ENCODE measurements at regions not wholly inside any gene's neighbourhood (a gene's known extent, or its start where the extent isn't known, plus 50 kb on each side); places are given as distances from the start of the nearest gene placed in this dataset.

GRCh38 chr2:125630377-125630776 lies 1025.6 kb upstream of the GYPC start:
- no peak for TF ChIP-seq ZFX (IDR thresholded peaks at IDR 0.05; ENCODE audit: borderline replicate concordance)
- no peak overlapping the region for H3K27ac ChIP-seq

- H3K27ac ChIP-seq: no peak overlapping the region
- TF ChIP-seq CTCF (IDR thresholded peaks at IDR 0.05): no peak
- TF ChIP-seq ZFX (IDR thresholded peaks at IDR 0.05; ENCODE audit: borderline replicate concordance): no peak
Measured at GRCh38 chr2:125634662-125635061, 1021.3 kb upstream of the GYPC start.

GRCh38 chr2:125638345-125638744 lies 1017.6 kb upstream of the GYPC start:
- H3K27ac ChIP-seq: no peak overlapping the region
- TF ChIP-seq ZFX (IDR thresholded peaks at IDR 0.05; ENCODE audit: borderline replicate concordance): no peak
- no peak for TF ChIP-seq CTCF (IDR thresholded peaks at IDR 0.05)

- no peak for TF ChIP-seq ZFX (IDR thresholded peaks at IDR 0.05; ENCODE audit: borderline replicate concordance)
- TF ChIP-seq CTCF (IDR thresholded peaks at IDR 0.05): no peak
- H3K27ac ChIP-seq: no peak overlapping the region
Measured at GRCh38 chr2:125642032-125642431, 1013.9 kb upstream of the GYPC start.

GRCh38 chr2:125643128-125643527 lies 1012.8 kb upstream of the GYPC start:
- H3K27ac ChIP-seq: no peak overlapping the region
- no peak for TF ChIP-seq CTCF (IDR thresholded peaks at IDR 0.05)
- TF ChIP-seq ZFX (IDR thresholded peaks at IDR 0.05; ENCODE audit: borderline replicate concordance): no peak

GRCh38 chr2:125643585-125643984 lies 1012.4 kb upstream of the GYPC start:
- no peak for TF ChIP-seq ZFX (IDR thresholded peaks at IDR 0.05; ENCODE audit: borderline replicate concordance)
- no peak for TF ChIP-seq CTCF (IDR thresholded peaks at IDR 0.05)
- H3K27ac ChIP-seq: no peak overlapping the region

GRCh38 chr2:125644257-125644656 lies 1011.7 kb upstream of the GYPC start:
- TF ChIP-seq ZFX (IDR thresholded peaks at IDR 0.05; ENCODE audit: borderline replicate concordance) (no peak), CTCF (IDR thresholded peaks at IDR 0.05) (no peak)

GRCh38 chr2:125652280-125652679 lies 1003.7 kb upstream of the GYPC start:
- no peak for TF ChIP-seq CTCF (IDR thresholded peaks at IDR 0.05)
- no peak for TF ChIP-seq ZFX (IDR thresholded peaks at IDR 0.05; ENCODE audit: borderline replicate concordance)
- no peak overlapping the region for H3K27ac ChIP-seq

More at GRCh38 chr2:125644257-125644656, 1011.7 kb upstream of the GYPC start:
- no peak overlapping the region for H3K27ac ChIP-seq

Measured in 22Rv1 (cell line).